Ascending aorta (tissue), 2 donors: ENCODE measurements at regions not wholly inside any gene's neighbourhood (a gene's known extent, or its start where the extent isn't known, plus 50 kb on each side); places are given as distances from the start of the nearest gene placed in this dataset.

Experiments used
- DNase-seq, 2 donors: peaks; one replicate each; pipeline ENCODE4 v3.0.0-alpha.2; 2019; ENCODE audit warnings: low spot score in 2 of 2
- H3K27ac ChIP-seq, 2 donors: fragments of 200-600 bp; sonication (generic); one replicate each; pipeline ENCODE4 v1.5.1; 2016 to 2017; ENCODE audit warnings: mild to moderate bottlenecking in 1 of 2
- H3K27me3 ChIP-seq: fragments of 200-600 bp; sonication (generic); one replicate; pipeline ENCODE4 v1.5.1; 2017
- H3K36me3 ChIP-seq, 2 donors: fragments of 200-600 bp; sonication (generic); one replicate each; pipeline ENCODE4 v1.5.1; 2016
- H3K4me1 ChIP-seq, 2 donors: fragments of 200-600 bp; sonication (generic); one replicate each; pipeline ENCODE4 v1.5.1; 2016 to 2017; ENCODE audit warnings: mild to moderate bottlenecking in 1 of 2
- H3K4me3 ChIP-seq, 2 donors: fragments of 200-600 bp; sonication (generic); one replicate each; pipeline ENCODE4 v1.5.1; 2016 to 2017; ENCODE audit warnings: mild to moderate bottlenecking in 1 of 2
- H3K9me3 ChIP-seq, 2 donors: fragments of 200-600 bp; sonication (generic); one replicate each; pipeline ENCODE4 v1.5.1; 2016
- intact Hi-C: fragments of 100-400 bp; cut with DNase I; formaldehyde crosslinking; loops from one replicate; pipeline ENCODE4 v1.15.1; 2023
- TF ChIP-seq, protein P1 (sequence below), 3 experiments: fragments of 200-600 bp in 2 of 3; fragments of 450-650 bp in 1 of 3; sonication (generic) in 2 of 3; IDR thresholded peaks; one replicate each; pipeline ENCODE4 v1.5.1; 2016 to 2019; ENCODE audit warnings: antibody characterized with exemption in 3 of 3, mild to moderate bottlenecking in 1 of 3, moderate library complexity in 1 of 3

GRCh38 chr7:52980129-52980528, 55.3 kb upstream of the POM121L12 start:
- TF ChIP-seq, protein P1, sequence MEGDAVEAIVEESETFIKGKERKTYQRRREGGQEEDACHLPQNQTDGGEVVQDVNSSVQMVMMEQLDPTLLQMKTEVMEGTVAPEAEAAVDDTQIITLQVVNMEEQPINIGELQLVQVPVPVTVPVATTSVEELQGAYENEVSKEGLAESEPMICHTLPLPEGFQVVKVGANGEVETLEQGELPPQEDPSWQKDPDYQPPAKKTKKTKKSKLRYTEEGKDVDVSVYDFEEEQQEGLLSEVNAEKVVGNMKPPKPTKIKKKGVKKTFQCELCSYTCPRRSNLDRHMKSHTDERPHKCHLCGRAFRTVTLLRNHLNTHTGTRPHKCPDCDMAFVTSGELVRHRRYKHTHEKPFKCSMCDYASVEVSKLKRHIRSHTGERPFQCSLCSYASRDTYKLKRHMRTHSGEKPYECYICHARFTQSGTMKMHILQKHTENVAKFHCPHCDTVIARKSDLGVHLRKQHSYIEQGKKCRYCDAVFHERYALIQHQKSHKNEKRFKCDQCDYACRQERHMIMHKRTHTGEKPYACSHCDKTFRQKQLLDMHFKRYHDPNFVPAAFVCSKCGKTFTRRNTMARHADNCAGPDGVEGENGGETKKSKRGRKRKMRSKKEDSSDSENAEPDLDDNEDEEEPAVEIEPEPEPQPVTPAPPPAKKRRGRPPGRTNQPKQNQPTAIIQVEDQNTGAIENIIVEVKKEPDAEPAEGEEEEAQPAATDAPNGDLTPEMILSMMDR (IDR thresholded peaks at IDR 0.05) = no peak
- Histone ChIP-seq H3K9me3 (peaks cover 0 to 1% of the 10 kb centered on the region in 2 donors), H3K27ac (no peak overlapping the region), H3K27me3 (no peaks in the 10 kb centered on the region), H3K4me1 (no peaks in the 10 kb centered on the region), H3K4me3 (no peak overlapping the region), H3K36me3 (no peaks in the 10 kb centered on the region)
- no peak for DNase-seq
- intact Hi-C loops = no loop called here

- no peak overlapping the region for H3K4me3 ChIP-seq
- intact Hi-C loops = no loop called here
- DNase-seq = no peak
- no peak overlapping the region for H3K27ac ChIP-seq
- no peaks in the 10 kb centered on the region for H3K27me3 ChIP-seq
- H3K4me1 ChIP-seq = no peaks in the 10 kb centered on the region
- TF ChIP-seq, protein P1 (IDR thresholded peaks at IDR 0.05) = no peak
- no peaks in the 10 kb centered on the region for H3K36me3 ChIP-seq
- no peaks in the 10 kb centered on the region for H3K9me3 ChIP-seq
Observed at GRCh38 chr7:52973126-52973525, 62.3 kb upstream of the POM121L12 start.

- intact Hi-C loops = no loop called here
- Histone ChIP-seq H3K27me3 (no peaks in the 10 kb centered on the region), H3K27ac (peak overlapping the region; percentile 42 to 73)
Observed at GRCh38 chr7:52962402-52963076, 72.9 kb upstream of the POM121L12 start.

DNA sequence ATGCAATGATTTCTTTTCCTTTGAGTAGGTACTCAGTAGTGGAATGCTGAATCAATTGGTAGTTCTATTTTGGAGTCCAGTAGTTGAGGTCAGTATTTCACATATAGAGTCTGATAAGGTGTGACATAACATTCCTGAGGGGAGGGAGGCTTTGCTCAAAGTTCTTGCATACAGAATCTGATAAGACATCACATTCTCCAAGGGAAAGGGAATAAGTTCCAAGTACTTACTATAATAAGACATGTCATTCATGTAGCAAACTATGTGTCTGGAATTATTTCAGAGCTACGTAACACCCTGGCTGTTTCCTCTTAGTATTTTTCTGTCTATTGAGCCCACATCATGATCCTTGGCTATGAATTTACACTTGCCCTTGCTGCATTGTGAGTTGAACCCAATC, 74.3 kb upstream of the POM121L12 start:
- Histone ChIP-seq H3K4me3 (no peak overlapping the region), H3K27ac (peak overlapping the region in 1 of 2 donors; percentile 73), H3K9me3 (no peaks in the 10 kb centered on the region), H3K4me1 (peaks cover 0 to 24% of the 10 kb centered on the region in 2 donors), H3K27me3 (no peaks in the 10 kb centered on the region), H3K36me3 (no peaks in the 10 kb centered on the region)
- intact Hi-C loops = no loop called here
- TF ChIP-seq, protein P1 (IDR thresholded peaks at IDR 0.05) = no peak
- DNase-seq = no peak

More at GRCh38 chr7:52962402-52963076, 72.9 kb upstream of the POM121L12 start:
- no peak overlapping the region for H3K4me3 ChIP-seq
- no peaks in the 10 kb centered on the region for H3K36me3 ChIP-seq
- H3K9me3 ChIP-seq = no peaks in the 10 kb centered on the region
- TF ChIP-seq, protein P1 (IDR thresholded peaks at IDR 0.05) = no peak
- peaks cover 0 to 24% of the 10 kb centered on the region in 2 donors for H3K4me1 ChIP-seq
- no peak for DNase-seq

DNA sequence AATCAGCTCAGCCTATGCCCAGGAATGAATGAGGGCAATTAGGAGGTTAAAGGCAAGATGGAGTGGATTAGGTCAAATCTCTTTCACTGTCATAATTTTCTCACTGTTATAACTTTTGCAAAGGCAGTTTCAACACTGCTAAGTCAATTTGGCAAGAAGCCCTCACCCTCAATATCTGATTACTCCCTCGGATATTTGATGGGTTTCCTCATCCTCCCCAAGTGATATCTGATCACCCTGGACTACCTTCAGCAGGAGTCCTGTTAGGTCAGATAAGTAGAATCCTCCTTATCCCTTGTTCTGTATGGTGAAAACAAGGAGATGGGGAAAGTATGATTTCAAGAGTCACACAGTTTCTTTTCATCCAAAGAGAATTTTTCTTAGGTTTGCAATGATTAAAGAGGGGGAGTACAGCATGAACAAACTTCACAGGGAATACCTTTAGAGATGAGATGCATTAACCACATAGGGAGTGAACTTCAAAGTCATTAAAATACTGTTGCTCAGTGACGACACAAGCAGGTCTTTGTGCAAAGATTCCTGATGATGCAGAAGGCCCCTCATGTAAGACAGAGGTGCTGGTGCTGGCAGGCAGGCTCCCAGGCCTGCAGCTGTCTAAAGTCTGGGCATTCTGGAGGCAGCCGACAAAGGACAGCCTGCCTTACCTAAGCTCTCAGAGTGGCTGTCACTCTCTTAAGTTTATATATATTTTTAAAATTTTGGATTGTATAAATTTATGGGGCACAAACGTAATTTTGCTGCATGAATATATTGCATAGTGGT, 75.4 kb upstream of the POM121L12 start:
- intact Hi-C loops = no loop called here
- H3K9me3 ChIP-seq = no peaks in the 10 kb centered on the region

More for the DNA sequence above, 75.4 kb upstream of the POM121L12 start:
- no peak overlapping the region for H3K4me3 ChIP-seq
- H3K36me3 ChIP-seq = no peaks in the 10 kb centered on the region
- TF ChIP-seq, protein P1 (IDR thresholded peaks at IDR 0.05) = no peak
- H3K27ac ChIP-seq = peak overlapping the region; percentile 46 to 67
- no peaks in the 10 kb centered on the region for H3K27me3 ChIP-seq
- H3K4me1 ChIP-seq = peaks cover 0 to 24% of the 10 kb centered on the region in 2 donors
- DNase-seq = no peak
